ENCODE measurements at regions not wholly inside any gene's neighbourhood (a gene's known extent, or its start where the extent isn't known, plus 50 kb on each side); places are given as distances from the start of the nearest gene placed in this dataset.
A peak's percentile ranks its signal among the peaks of the same experiment; 100 is the strongest.

- no peak overlapping the region for H3K4me3 ChIP-seq (ENCODE audit: low read depth, low read length)
- H3K27ac ChIP-seq (ENCODE audit: extremely low read depth, low read depth, low read length), result no peak overlapping the region
- no peaks in the 10 kb centered on the region for H3K4me1 ChIP-seq (ENCODE audit: control insufficient read depth, insufficient read depth, low read length)
- TF ChIP-seq ZNF366 (tag by site-specific recombination; conservative IDR thresholded peaks at IDR 0.05), result no peak
- TF ChIP-seq ZNF398 (tag by site-specific recombination; IDR thresholded peaks at IDR 0.05), result no peak
- no peak for TF ChIP-seq ZNF112 (tag by site-specific recombination; IDR thresholded peaks at IDR 0.05)
- peak; percentile 52 for TF ChIP-seq SCRT2 (tag by site-specific recombination; IDR thresholded peaks at IDR 0.05)
- no peak for TF ChIP-seq ZNF423 (tag by site-specific recombination; IDR thresholded peaks at IDR 0.05)
- TF ChIP-seq KLF16 (tag by site-specific recombination; IDR thresholded peaks at IDR 0.05), result no peak
- no peak for TF ChIP-seq ZNF501 (tag by site-specific recombination; IDR thresholded peaks at IDR 0.05)
- H3K36me3 ChIP-seq (ENCODE audit: control insufficient read depth in 2 of 2, insufficient read depth in 1 of 2, low read length in 2 of 2), result no peaks in the 10 kb centered on the region
- CTCF ChIA-PET, result interaction anchor here (0.6 to 1.7 kb wide), 11 partner anchors 9 to 1850 kb away, joined by 3 to 7 read pairs (median 3); no protein-coding TSS in a partner anchor
- H3K9me3 ChIP-seq (ENCODE audit: control insufficient read depth, insufficient read depth, low read depth, low read length), result no peaks in the 10 kb centered on the region
- POLR2A ChIA-PET, result no interaction called here
Observed at GRCh38 chr16:79334127-79334526, 266.4 kb downstream of the MAF start.

- H3K4me1 ChIP-seq (ENCODE audit: control insufficient read depth, insufficient read depth, low read length), result no peaks in the 10 kb centered on the region
- no peaks in the 10 kb centered on the region for H3K36me3 ChIP-seq (ENCODE audit: control insufficient read depth in 2 of 2, insufficient read depth in 1 of 2, low read length in 2 of 2)
- TF ChIP-seq PRDM10 (tag by site-specific recombination; IDR thresholded peaks at IDR 0.05) (no peak), ZSCAN5A (tag by site-specific recombination; IDR thresholded peaks at IDR 0.05) (no peak), ZNF555 (tag by site-specific recombination; conservative IDR thresholded peaks at IDR 0.05) (no peak), ZNF518A (tag by site-specific recombination; conservative IDR thresholded peaks at IDR 0.05; ENCODE audit: low read depth) (no peak), ZNF843 (tag by site-specific recombination; IDR thresholded peaks at IDR 0.05) (no peak), KLF16 (tag by site-specific recombination; IDR thresholded peaks at IDR 0.05) (no peak), ZNF560 (tag by site-specific recombination; IDR thresholded peaks at IDR 0.05; ENCODE audit: borderline replicate concordance) (no peak)
- CTCF ChIA-PET, result interaction anchor here (0.9 kb wide), 1 partner anchor 22 kb away, joined by 3 read pairs; no protein-coding TSS in a partner anchor
- no peaks in the 10 kb centered on the region for H3K9me3 ChIP-seq (ENCODE audit: control insufficient read depth, insufficient read depth, low read depth, low read length)
- H3K27ac ChIP-seq (ENCODE audit: extremely low read depth, low read depth, low read length), result no peak overlapping the region
- POLR2A ChIA-PET, result no interaction called here
- no peak overlapping the region for H3K4me3 ChIP-seq (ENCODE audit: low read depth, low read length)
Observed at GRCh38 chr16:79331066-79331465, 269.5 kb downstream of the MAF start.

Data from HEK293 (cell line).